SK-N-SH (cell line): ENCODE measurements at regions not wholly inside any gene's neighbourhood (a gene's known extent, or its start where the extent isn't known, plus 50 kb on each side); places are given as distances from the start of the nearest gene placed in this dataset.
A peak's percentile ranks its signal among the peaks of the same experiment; 100 is the strongest.

Experiments
- CTCF ChIA-PET: fragments of 300-600, 350-600 bp; formaldehyde crosslinking; extraction: SDS; loops from one replicate; lab custom pipeline; 2021; lab: Yijun Ruan, JAX
- POLR2A ChIA-PET: fragments of 350-600 bp; sonication (Branson Sonifier 250); formaldehyde crosslinking; extraction: SDS; loops from one replicate; lab custom pipeline; 2020; ENCODE audit warnings: antibody characterized with exemption, inconsistent platforms; lab: Yijun Ruan, JAX
- DNase-seq: peaks from one replicate; pipeline ENCODE4 v3.0.0; 2012
- H2AFZ ChIP-seq: fragments of 200-600 bp; sonication (generic); 2 replicates; pipeline ENCODE4 v1.8.1; 2016; ENCODE audit warnings: antibody characterized with exemption, mild to moderate bottlenecking, low read depth
- H3F3A ChIP-seq: fragments of 200-600 bp; sonication (generic); replicated peaks from 2 replicates; pipeline ENCODE3; 2016; ENCODE audit warnings: antibody characterized with exemption, mild to moderate bottlenecking; ENCODE audit not compliant: insufficient read depth
- H3K27ac ChIP-seq, 2 experiments: fragments of 200-500 bp in 1 of 2; fragments of 200-600 bp in 1 of 2; sonication (Bioruptor generic) in 1 of 2; sonication (generic), shearing (Covaris generic) in 1 of 2; 2 replicates each; pipeline versions ENCODE4 v1.5.1 to v1.6.1; 2014 to 2016; ENCODE audit warnings: low read depth in 2 of 2, inconsistent platforms in 1 of 2, low read length in 1 of 2, mild to moderate bottlenecking in 1 of 2, mixed read lengths in 1 of 2
- H3K27me3 ChIP-seq: fragments of 200-600 bp; sonication (generic), shearing (Covaris generic); 2 replicates; pipeline ENCODE4 v1.6.1; 2016; ENCODE audit warnings: mixed run types; ENCODE audit not compliant: insufficient read depth
- H3K36me3 ChIP-seq, 2 experiments: fragments of 200-500 bp in 1 of 2; fragments of 200-600 bp in 1 of 2; sonication (Bioruptor generic) in 1 of 2; sonication (generic) in 1 of 2; replicated peaks in 1 of 2; 2 replicates each; pipeline versions ENCODE3 to v1.5.1; 2014 to 2016; ENCODE audit warnings: low read length in 1 of 2, mild to moderate bottlenecking in 1 of 2; ENCODE audit not compliant: insufficient read depth in 2 of 2, control insufficient read depth in 1 of 2
- H3K4me1 ChIP-seq, 2 experiments: fragments of 200-500 bp in 1 of 2; fragments of 200-600 bp in 1 of 2; sonication (Bioruptor generic) in 1 of 2; sonication (generic), shearing (Covaris generic) in 1 of 2; 2 replicates each; pipeline versions ENCODE4 v1.5.1 to v1.6.1; 2014 to 2016; ENCODE audit warnings: low read depth in 1 of 2, low read length in 1 of 2, mixed run types in 1 of 2; ENCODE audit not compliant: insufficient read depth in 2 of 2, control insufficient read depth in 1 of 2
- H3K4me2 ChIP-seq: fragments of 200-600 bp; sonication (generic), shearing (Covaris generic); 2 replicates; pipeline ENCODE4 v1.6.1; 2017; ENCODE audit warnings: mixed run types
- H3K4me3 ChIP-seq, 2 experiments: fragments of 200-500 bp in 1 of 2; fragments of 200-600 bp in 1 of 2; sonication (Bioruptor generic) in 1 of 2; sonication (generic), shearing (Covaris generic) in 1 of 2; 2 replicates each; pipeline versions ENCODE4 v1.5.1 to v1.8.1; 2014 to 2016; ENCODE audit warnings: low read depth in 2 of 2, inconsistent platforms in 1 of 2, low read length in 1 of 2, mild to moderate bottlenecking in 1 of 2, mixed read lengths in 1 of 2, moderate library complexity in 1 of 2
- H3K79me2 ChIP-seq: fragments of 200-600 bp; sonication (generic); 2 replicates; pipeline ENCODE4 v1.8.1; 2017; ENCODE audit warnings: mild to moderate bottlenecking; ENCODE audit not compliant: insufficient read depth
- H3K9ac ChIP-seq: fragments of 200-600 bp; sonication (generic); 2 replicates; pipeline ENCODE4 v1.6.1; 2017; ENCODE audit warnings: mixed run types
- H3K9me2 ChIP-seq: fragments of 200-600 bp; sonication (generic); 2 replicates; pipeline ENCODE4 v1.6.1; 2017; ENCODE audit warnings: mixed run types
- H3K9me3 ChIP-seq: fragments of 200-600 bp; sonication (generic); 2 replicates; pipeline ENCODE4 v1.6.1; 2017; ENCODE audit warnings: mixed run types, mild to moderate bottlenecking, moderate library complexity
- H4K20me1 ChIP-seq: fragments of 200-600 bp; sonication (generic); 2 replicates; pipeline ENCODE4 v1.6.1; 2017; ENCODE audit warnings: mild to moderate bottlenecking, mixed run types; ENCODE audit not compliant: insufficient read depth
- CHD2 ChIP-seq: fragments of 150-350 bp; IDR thresholded peaks from 2 replicates; pipeline ENCODE4 v1.6.1; 2018; ENCODE audit warnings: low read length; ENCODE audit not compliant: partially characterized antibody
- ELF1 ChIP-seq: IDR thresholded peaks from 2 replicates; pipeline ENCODE4 v1.4.0; 2012
- EP300 ChIP-seq, 2 experiments: IDR thresholded peaks; 2 replicates each; pipeline versions ENCODE4 v1.4.0 to v1.6.1; 2012; ENCODE audit warnings: borderline replicate concordance in 1 of 2, low read depth in 1 of 2, low read length in 1 of 2
- FOSL2 ChIP-seq: IDR thresholded peaks from 2 replicates; pipeline ENCODE4 v1.4.0; 2012; ENCODE audit warnings: low read depth, mild to moderate bottlenecking, moderate library complexity, borderline replicate concordance
- JUND ChIP-seq: IDR thresholded peaks from 2 replicates; pipeline ENCODE4 v1.4.0; 2012
- NFIC ChIP-seq: IDR thresholded peaks from 2 replicates; pipeline ENCODE4 v1.4.0; 2012; ENCODE audit warnings: borderline replicate concordance
- NRF1 ChIP-seq: IDR thresholded peaks from 2 replicates; pipeline ENCODE4 v1.6.1; 2012; ENCODE audit warnings: low read depth, mild to moderate bottlenecking, low read length
- RAD21 ChIP-seq: IDR thresholded peaks from 2 replicates; pipeline ENCODE4 v1.6.1; 2012; ENCODE audit warnings: mild to moderate bottlenecking, low read length
- RXRA ChIP-seq: IDR thresholded peaks from 2 replicates; pipeline ENCODE4 v1.4.0; 2012; ENCODE audit warnings: low read depth, mild to moderate bottlenecking, borderline replicate concordance
- SIN3A ChIP-seq: IDR thresholded peaks from 2 replicates; pipeline ENCODE4 v1.6.1; 2012; ENCODE audit warnings: low read depth, mild to moderate bottlenecking, low read length, moderate library complexity, borderline replicate concordance
- TCF12 ChIP-seq: IDR thresholded peaks from 2 replicates; pipeline ENCODE4 v1.4.0; 2012
- YY1 ChIP-seq: IDR thresholded peaks from 2 replicates; pipeline ENCODE4 v1.4.0; 2012; ENCODE audit warnings: low read depth, mild to moderate bottlenecking
- WGBS: methylation state at CpG from one replicate; pipeline ENCODE4 v1.1.6; 2017; ENCODE audit warnings: low lambda C conversion rate; 5-methylcytosine and 5-hydroxymethylcytosine counted together
- TF ChIP-seq, protein P1 (sequence below): IDR thresholded peaks from 2 replicates; pipeline ENCODE4 v1.4.0; 2012; ENCODE audit warnings: low read depth, borderline replicate concordance
- TF ChIP-seq, protein P2 (sequence below): IDR thresholded peaks from 2 replicates; pipeline ENCODE4 v1.6.1; 2012; ENCODE audit warnings: mild to moderate bottlenecking, low read depth, low read length, moderate library complexity
- TF ChIP-seq, protein P3 (sequence below): fragments of 150-350 bp; IDR thresholded peaks from 2 replicates; pipeline ENCODE4 v1.6.1; 2017; ENCODE audit warnings: antibody characterized with exemption, low read length, low read depth, borderline replicate concordance
- TF ChIP-seq, protein P4 (sequence below): IDR thresholded peaks from 2 replicates; pipeline ENCODE4 v1.4.0; 2012; ENCODE audit warnings: low read depth
- TF ChIP-seq, protein P5 (sequence below): fragments of 150-350 bp; IDR thresholded peaks from 2 replicates; pipeline ENCODE4 v1.6.1; 2016; ENCODE audit warnings: mild to moderate bottlenecking, low read depth, low read length
- TF ChIP-seq, protein P6 (sequence below): fragments of 200-600 bp; sonication (generic); IDR thresholded peaks from 2 replicates; pipeline ENCODE4 v1.6.1; 2017; ENCODE audit warnings: antibody characterized with exemption, mild to moderate bottlenecking, moderate library complexity
- TF ChIP-seq, protein P7 (sequence below): IDR thresholded peaks from 2 replicates; pipeline ENCODE4; 2012

DNA sequence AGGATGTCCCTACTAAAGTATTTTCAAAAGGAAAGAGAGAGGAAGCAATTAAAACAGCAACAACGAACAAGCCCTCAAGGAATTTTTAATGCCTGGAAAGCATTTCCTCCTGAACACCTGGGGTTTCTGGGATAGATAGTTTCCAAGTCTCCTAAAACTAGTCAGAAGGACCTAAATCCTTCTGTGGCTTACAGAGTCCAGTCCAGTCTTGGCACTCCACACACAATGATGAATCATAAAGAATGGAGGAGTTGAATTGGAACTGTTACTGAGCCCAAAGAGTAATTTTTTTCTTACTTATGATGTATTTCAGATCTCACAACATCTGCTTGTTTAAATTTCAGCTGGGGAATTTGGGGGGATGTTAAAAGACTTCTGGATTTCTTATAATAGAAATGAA lies 144.6 kb upstream of the SETBP1 start:
- peaks cover 15% of the 10 kb centered on the region for H3F3A ChIP-seq
- POLR2A ChIA-PET = no interaction called here

More for the DNA sequence above, 144.6 kb upstream of the SETBP1 start:
- H4K20me1 ChIP-seq = no peaks in the 10 kb centered on the region
- 15% methylated on average over 1 of the region's 1 CpG for WGBS
- peak overlapping the region; percentile 47; the same call in 1 of the 2 replicates for H3K4me2 ChIP-seq
- no peaks in the 10 kb centered on the region for H3K79me2 ChIP-seq
- peak overlapping the region in 1 of 2 experiments; percentile 68; a peak in 2 of 4 replicates for H3K27ac ChIP-seq
- no peak overlapping the region for H3K9ac ChIP-seq
- no peak overlapping the region for H2AFZ ChIP-seq
- no peak overlapping the region for H3K4me3 ChIP-seq
- DNase-seq = no peak
- CTCF ChIA-PET = interaction anchor here (0.9 kb wide), 1 partner anchor 11 kb away, joined by 3 read pairs; no protein-coding TSS in a partner anchor
- H3K27me3 ChIP-seq = no peaks in the 10 kb centered on the region
- no peaks in the 10 kb centered on the region for H3K36me3 ChIP-seq
- no peaks in the 10 kb centered on the region for H3K9me2 ChIP-seq
- TF ChIP-seq NFIC (peak; percentile 89), YY1 (no peak), NRF1 (no peak), RXRA (no peak), CHD2 (no peak), FOSL2 (peak; percentile 83; the same call in 1 of the 2 replicates), SIN3A (no peak), RAD21 (no peak), JUND (peak; percentile 53), ELF1 (no peak), TCF12 (peak; percentile 91), EP300 (IDR thresholded peaks at IDR 0.05; ENCODE audit: borderline replicate concordance in 1 of 2, low read depth in 1 of 2, low read length in 1 of 2) (0 out of 4 replicates have a peak, but pooled peaks of 1 of the 2 experiments have one; percentile 41)
- TF ChIP-seq, protein P1, sequence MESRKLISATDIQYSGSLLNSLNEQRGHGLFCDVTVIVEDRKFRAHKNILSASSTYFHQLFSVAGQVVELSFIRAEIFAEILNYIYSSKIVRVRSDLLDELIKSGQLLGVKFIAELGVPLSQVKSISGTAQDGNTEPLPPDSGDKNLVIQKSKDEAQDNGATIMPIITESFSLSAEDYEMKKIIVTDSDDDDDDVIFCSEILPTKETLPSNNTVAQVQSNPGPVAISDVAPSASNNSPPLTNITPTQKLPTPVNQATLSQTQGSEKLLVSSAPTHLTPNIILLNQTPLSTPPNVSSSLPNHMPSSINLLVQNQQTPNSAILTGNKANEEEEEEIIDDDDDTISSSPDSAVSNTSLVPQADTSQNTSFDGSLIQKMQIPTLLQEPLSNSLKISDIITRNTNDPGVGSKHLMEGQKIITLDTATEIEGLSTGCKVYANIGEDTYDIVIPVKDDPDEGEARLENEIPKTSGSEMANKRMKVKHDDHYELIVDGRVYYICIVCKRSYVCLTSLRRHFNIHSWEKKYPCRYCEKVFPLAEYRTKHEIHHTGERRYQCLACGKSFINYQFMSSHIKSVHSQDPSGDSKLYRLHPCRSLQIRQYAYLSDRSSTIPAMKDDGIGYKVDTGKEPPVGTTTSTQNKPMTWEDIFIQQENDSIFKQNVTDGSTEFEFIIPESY = no peak
- TF ChIP-seq, protein P2, sequence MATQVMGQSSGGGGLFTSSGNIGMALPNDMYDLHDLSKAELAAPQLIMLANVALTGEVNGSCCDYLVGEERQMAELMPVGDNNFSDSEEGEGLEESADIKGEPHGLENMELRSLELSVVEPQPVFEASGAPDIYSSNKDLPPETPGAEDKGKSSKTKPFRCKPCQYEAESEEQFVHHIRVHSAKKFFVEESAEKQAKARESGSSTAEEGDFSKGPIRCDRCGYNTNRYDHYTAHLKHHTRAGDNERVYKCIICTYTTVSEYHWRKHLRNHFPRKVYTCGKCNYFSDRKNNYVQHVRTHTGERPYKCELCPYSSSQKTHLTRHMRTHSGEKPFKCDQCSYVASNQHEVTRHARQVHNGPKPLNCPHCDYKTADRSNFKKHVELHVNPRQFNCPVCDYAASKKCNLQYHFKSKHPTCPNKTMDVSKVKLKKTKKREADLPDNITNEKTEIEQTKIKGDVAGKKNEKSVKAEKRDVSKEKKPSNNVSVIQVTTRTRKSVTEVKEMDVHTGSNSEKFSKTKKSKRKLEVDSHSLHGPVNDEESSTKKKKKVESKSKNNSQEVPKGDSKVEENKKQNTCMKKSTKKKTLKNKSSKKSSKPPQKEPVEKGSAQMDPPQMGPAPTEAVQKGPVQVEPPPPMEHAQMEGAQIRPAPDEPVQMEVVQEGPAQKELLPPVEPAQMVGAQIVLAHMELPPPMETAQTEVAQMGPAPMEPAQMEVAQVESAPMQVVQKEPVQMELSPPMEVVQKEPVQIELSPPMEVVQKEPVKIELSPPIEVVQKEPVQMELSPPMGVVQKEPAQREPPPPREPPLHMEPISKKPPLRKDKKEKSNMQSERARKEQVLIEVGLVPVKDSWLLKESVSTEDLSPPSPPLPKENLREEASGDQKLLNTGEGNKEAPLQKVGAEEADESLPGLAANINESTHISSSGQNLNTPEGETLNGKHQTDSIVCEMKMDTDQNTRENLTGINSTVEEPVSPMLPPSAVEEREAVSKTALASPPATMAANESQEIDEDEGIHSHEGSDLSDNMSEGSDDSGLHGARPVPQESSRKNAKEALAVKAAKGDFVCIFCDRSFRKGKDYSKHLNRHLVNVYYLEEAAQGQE = no peak
- TF ChIP-seq, protein P3, sequence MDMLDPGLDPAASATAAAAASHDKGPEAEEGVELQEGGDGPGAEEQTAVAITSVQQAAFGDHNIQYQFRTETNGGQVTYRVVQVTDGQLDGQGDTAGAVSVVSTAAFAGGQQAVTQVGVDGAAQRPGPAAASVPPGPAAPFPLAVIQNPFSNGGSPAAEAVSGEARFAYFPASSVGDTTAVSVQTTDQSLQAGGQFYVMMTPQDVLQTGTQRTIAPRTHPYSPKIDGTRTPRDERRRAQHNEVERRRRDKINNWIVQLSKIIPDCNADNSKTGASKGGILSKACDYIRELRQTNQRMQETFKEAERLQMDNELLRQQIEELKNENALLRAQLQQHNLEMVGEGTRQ = no peak
- TF ChIP-seq, protein P4, sequence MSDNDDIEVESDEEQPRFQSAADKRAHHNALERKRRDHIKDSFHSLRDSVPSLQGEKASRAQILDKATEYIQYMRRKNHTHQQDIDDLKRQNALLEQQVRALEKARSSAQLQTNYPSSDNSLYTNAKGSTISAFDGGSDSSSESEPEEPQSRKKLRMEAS = 0 out of 2 replicates have a peak, but pooled peaks have one; percentile 28
- TF ChIP-seq, protein P5, sequence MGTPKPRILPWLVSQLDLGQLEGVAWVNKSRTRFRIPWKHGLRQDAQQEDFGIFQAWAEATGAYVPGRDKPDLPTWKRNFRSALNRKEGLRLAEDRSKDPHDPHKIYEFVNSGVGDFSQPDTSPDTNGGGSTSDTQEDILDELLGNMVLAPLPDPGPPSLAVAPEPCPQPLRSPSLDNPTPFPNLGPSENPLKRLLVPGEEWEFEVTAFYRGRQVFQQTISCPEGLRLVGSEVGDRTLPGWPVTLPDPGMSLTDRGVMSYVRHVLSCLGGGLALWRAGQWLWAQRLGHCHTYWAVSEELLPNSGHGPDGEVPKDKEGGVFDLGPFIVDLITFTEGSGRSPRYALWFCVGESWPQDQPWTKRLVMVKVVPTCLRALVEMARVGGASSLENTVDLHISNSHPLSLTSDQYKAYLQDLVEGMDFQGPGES = no peak
- TF ChIP-seq, protein P6, sequence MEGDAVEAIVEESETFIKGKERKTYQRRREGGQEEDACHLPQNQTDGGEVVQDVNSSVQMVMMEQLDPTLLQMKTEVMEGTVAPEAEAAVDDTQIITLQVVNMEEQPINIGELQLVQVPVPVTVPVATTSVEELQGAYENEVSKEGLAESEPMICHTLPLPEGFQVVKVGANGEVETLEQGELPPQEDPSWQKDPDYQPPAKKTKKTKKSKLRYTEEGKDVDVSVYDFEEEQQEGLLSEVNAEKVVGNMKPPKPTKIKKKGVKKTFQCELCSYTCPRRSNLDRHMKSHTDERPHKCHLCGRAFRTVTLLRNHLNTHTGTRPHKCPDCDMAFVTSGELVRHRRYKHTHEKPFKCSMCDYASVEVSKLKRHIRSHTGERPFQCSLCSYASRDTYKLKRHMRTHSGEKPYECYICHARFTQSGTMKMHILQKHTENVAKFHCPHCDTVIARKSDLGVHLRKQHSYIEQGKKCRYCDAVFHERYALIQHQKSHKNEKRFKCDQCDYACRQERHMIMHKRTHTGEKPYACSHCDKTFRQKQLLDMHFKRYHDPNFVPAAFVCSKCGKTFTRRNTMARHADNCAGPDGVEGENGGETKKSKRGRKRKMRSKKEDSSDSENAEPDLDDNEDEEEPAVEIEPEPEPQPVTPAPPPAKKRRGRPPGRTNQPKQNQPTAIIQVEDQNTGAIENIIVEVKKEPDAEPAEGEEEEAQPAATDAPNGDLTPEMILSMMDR = no peak
- TF ChIP-seq, protein P7, sequence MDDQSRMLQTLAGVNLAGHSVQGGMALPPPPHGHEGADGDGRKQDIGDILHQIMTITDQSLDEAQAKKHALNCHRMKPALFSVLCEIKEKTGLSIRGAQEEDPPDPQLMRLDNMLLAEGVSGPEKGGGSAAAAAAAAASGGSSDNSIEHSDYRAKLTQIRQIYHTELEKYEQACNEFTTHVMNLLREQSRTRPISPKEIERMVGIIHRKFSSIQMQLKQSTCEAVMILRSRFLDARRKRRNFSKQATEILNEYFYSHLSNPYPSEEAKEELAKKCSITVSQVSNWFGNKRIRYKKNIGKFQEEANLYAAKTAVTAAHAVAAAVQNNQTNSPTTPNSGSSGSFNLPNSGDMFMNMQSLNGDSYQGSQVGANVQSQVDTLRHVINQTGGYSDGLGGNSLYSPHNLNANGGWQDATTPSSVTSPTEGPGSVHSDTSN = peak; percentile 67
- peaks cover 3 to 10% of the 10 kb centered on the region in 2 experiments; a peak in 3 of 4 replicates for H3K4me1 ChIP-seq
- H3K9me3 ChIP-seq = no peaks in the 10 kb centered on the region
